ENCODE measurements at regions not wholly inside any gene's neighbourhood (a gene's known extent, or its start where the extent isn't known, plus 50 kb on each side); places are given as distances from the start of the nearest gene placed in this dataset.

GRCh38 chr5:175027390-175027789 is 303.0 kb downstream of the MSX2 start:
- H3K4me3 ChIP-seq (ENCODE audit: low read depth, low read length) = no peak overlapping the region
- DNase-seq (ENCODE audit: low read depth) = no peak
- TF ChIP-seq, protein P1, sequence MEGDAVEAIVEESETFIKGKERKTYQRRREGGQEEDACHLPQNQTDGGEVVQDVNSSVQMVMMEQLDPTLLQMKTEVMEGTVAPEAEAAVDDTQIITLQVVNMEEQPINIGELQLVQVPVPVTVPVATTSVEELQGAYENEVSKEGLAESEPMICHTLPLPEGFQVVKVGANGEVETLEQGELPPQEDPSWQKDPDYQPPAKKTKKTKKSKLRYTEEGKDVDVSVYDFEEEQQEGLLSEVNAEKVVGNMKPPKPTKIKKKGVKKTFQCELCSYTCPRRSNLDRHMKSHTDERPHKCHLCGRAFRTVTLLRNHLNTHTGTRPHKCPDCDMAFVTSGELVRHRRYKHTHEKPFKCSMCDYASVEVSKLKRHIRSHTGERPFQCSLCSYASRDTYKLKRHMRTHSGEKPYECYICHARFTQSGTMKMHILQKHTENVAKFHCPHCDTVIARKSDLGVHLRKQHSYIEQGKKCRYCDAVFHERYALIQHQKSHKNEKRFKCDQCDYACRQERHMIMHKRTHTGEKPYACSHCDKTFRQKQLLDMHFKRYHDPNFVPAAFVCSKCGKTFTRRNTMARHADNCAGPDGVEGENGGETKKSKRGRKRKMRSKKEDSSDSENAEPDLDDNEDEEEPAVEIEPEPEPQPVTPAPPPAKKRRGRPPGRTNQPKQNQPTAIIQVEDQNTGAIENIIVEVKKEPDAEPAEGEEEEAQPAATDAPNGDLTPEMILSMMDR (IDR thresholded peaks at IDR 0.05; ENCODE audit: low read depth, low read length, missing control alignments) = no peak
- in situ Hi-C loops (cut with HindIII; ENCODE audit: low sequenced_read_pairs) = no loop called here

DNA sequence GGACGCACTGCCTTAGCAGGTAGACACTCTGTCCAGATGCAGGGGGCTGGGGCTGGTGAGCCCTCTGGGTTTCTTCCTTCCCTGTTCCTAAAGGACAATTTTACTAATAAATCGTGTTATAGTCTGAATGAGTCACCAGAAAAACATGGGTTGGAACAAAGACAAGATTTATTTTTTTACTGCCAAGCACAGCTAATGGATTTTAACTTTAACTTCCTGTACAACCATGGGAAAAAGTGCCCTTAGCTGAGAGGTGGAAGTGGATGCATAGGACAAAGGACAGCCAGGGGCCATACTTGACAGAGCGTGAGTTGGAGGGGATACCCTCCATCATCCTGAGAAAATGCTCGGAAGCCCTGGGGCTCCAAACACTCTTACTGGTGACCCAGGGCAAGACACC is 300.7 kb downstream of the MSX2 start:
- in situ Hi-C loops (cut with HindIII; ENCODE audit: low sequenced_read_pairs) = no loop called here
- TF ChIP-seq, protein P1 (IDR thresholded peaks at IDR 0.05; ENCODE audit: low read depth, low read length, missing control alignments) = no peak
- DNase-seq (ENCODE audit: low read depth) = peak; percentile 3
- no peak overlapping the region for H3K4me3 ChIP-seq (ENCODE audit: low read depth, low read length)

DNA sequence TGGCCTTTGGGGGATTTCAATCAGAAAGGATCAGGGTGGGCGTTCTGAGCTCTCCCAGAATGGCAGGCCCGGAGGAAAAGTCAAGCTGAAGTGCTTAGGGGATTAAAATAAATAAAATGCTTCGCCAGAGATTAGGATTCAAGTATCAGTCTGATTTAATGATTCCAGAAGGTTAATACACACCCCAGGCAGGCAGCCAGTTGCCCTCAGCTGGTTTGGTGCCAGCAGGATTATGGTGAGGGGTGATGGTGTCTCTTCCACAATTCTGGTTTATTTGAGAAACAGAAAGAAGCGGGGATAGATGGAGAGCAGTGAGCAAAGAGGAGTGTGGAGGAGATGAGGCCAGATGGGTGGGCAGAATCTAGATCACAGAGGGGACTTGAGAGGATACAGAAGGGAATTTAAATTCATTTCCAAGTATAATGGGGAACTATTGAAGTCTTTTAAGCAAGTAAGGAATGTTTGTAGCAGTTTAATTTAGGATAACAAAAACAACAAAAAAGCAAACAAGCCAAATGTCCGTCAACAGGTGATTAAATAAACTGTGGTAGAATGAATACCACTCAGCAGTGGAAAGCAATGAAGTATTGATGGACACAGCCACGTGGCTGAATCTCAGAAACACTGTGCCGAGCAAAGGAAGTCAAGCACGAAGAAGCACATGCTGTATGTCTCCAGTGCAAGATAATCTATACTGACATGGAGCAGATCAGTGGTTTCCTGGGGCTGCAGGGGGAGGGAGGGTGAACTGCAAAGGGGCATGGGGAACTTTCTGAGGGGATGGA is 297.7 kb downstream of the MSX2 start:
- in situ Hi-C loops (cut with HindIII; ENCODE audit: low sequenced_read_pairs) = no loop called here
- TF ChIP-seq, protein P1 (IDR thresholded peaks at IDR 0.05; ENCODE audit: low read depth, low read length, missing control alignments) = no peak
- no peak for DNase-seq (ENCODE audit: low read depth)

DNA sequence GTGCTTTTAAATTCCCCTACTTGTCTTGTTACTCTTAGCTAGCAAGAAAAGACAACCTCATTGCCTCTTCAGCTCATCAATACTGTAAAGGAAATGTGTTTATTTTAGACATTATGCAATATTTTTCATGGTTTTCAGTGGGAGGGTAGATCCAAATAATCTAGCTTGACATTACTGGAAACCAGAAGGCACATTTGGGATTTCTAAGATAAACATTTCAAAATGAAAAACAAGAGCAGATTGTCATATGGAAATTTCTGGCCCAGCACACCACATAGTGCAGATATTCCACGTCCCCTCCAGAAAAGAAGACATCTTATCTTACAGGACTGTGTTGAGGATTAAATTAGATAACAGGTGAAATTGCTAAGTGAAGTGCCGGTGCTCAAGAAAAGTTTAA is 296.9 kb downstream of the MSX2 start:
- in situ Hi-C loops (cut with HindIII; ENCODE audit: low sequenced_read_pairs) = no loop called here
- no peak overlapping the region for H3K4me3 ChIP-seq (ENCODE audit: low read depth, low read length)
- DNase-seq (ENCODE audit: low read depth) = no peak
- TF ChIP-seq, protein P1 (IDR thresholded peaks at IDR 0.05; ENCODE audit: low read depth, low read length, missing control alignments) = no peak

More for the DNA sequence above, 297.7 kb downstream of the MSX2 start:
- H3K4me3 ChIP-seq (ENCODE audit: low read depth, low read length) = no peak overlapping the region

GRCh38 chr5:175015028-175015685 is 290.8 kb downstream of the MSX2 start:
- no peak for DNase-seq (ENCODE audit: low read depth)
- TF ChIP-seq, protein P1 (IDR thresholded peaks at IDR 0.05; ENCODE audit: low read depth, low read length, missing control alignments) = no peak
- H3K4me3 ChIP-seq (ENCODE audit: low read depth, low read length) = no peak overlapping the region
- in situ Hi-C loops (cut with HindIII; ENCODE audit: low sequenced_read_pairs) = no loop called here

DNA sequence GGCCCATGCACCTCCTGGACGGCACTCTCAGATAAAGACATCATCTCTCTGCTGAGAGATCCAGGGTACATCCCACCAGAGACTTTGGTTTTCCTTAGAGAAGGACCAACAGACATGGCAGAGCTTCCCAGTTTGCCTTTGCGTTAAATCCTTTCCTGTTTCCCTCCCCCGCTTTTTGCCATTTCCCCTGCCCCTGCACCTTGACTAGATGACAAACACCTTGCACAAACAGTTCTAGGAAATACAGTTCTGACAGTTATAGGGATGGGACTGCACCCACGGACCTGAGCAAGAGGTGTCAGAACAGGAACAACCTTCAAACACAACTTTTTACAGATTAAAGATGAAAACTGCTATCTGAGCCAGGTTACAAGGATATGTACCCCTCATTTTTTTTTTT is 288.9 kb downstream of the MSX2 start:
- TF ChIP-seq, protein P1 (IDR thresholded peaks at IDR 0.05; ENCODE audit: low read depth, low read length, missing control alignments) = no peak
- no peak for DNase-seq (ENCODE audit: low read depth)
- in situ Hi-C loops (cut with HindIII; ENCODE audit: low sequenced_read_pairs) = no loop called here
- no peak overlapping the region for H3K4me3 ChIP-seq (ENCODE audit: low read depth, low read length)
